Hepatocyte (in vitro differentiated cells): ENCODE measurements at regions not wholly inside any gene's neighbourhood (a gene's known extent, or its start where the extent isn't known, plus 50 kb on each side); places are given as distances from the start of the nearest gene placed in this dataset.

Source experiments
- EZH2 ChIP-seq: fragments of 200-600 bp; sonication (generic); IDR thresholded peaks from 2 replicates; pipeline ENCODE4 v1.6.1; 2016; ENCODE audit warnings: antibody characterized with exemption, mild to moderate bottlenecking, borderline replicate concordance
- EZH2phosphoT487 ChIP-seq: fragments of 200-600 bp; sonication (generic); IDR thresholded peaks from one replicate; pipeline ENCODE4 v1.6.1; 2018; ENCODE audit warnings: antibody characterized with exemption, mild to moderate bottlenecking, low read depth, moderate library complexity; ENCODE audit not compliant: unreplicated experiment, severe bottlenecking
- TF ChIP-seq, protein P1 (sequence below): fragments of 200-600 bp; sonication (generic); IDR thresholded peaks from 2 replicates; pipeline ENCODE4 v1.5.1; 2016; ENCODE audit warnings: antibody characterized with exemption, mild to moderate bottlenecking; ENCODE audit not compliant: poor library complexity

DNA sequence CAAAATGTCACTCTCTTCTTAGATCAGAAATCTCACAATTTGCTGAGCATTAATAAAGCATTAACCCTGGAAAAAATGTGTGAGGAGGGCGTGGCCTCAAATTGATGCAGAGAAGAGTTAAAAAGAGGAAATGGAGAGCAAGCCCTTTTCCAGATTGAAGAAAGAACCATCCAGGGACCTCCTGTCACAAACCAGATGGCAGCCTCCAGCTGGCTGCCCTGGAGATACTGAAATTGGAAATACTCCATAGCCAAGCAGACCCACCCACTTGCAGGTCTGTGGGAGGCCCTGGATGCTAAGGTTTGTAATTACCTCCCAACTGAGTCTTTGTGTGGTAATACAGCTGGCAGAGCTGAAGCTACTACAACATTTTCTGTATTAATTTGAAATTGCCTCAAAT, 214.9 kb downstream of the IL20RB start:
- TF ChIP-seq, protein P1, sequence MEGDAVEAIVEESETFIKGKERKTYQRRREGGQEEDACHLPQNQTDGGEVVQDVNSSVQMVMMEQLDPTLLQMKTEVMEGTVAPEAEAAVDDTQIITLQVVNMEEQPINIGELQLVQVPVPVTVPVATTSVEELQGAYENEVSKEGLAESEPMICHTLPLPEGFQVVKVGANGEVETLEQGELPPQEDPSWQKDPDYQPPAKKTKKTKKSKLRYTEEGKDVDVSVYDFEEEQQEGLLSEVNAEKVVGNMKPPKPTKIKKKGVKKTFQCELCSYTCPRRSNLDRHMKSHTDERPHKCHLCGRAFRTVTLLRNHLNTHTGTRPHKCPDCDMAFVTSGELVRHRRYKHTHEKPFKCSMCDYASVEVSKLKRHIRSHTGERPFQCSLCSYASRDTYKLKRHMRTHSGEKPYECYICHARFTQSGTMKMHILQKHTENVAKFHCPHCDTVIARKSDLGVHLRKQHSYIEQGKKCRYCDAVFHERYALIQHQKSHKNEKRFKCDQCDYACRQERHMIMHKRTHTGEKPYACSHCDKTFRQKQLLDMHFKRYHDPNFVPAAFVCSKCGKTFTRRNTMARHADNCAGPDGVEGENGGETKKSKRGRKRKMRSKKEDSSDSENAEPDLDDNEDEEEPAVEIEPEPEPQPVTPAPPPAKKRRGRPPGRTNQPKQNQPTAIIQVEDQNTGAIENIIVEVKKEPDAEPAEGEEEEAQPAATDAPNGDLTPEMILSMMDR: no peak
- TF ChIP-seq EZH2phosphoT487 (no peak), EZH2 (no peak)
